Epithelial cell of proximal tubule (primary cell): ENCODE measurements at regions not wholly inside any gene's neighbourhood (a gene's known extent, or its start where the extent isn't known, plus 50 kb on each side); places are given as distances from the start of the nearest gene placed in this dataset.
"Not testable (repeated sequence)": the region's sequence is repeated elsewhere in the genome, so short reads cannot be mapped to it uniquely, and the experiment has no call there.

Experiments
- DNase-seq: peaks from one replicate; pipeline ENCODE4 v3.0.0-alpha.2; 2011; ENCODE audit warnings: low read depth
- H3K4me3 ChIP-seq: 2 replicates; pipeline ENCODE4 v1.5.1; 2011; ENCODE audit warnings: low read depth, mild to moderate bottlenecking, low read length
- TF ChIP-seq, protein P1 (sequence below): conservative IDR thresholded peaks from 2 replicates; pipeline ENCODE4 v1.5.1; 2012; ENCODE audit warnings: low read depth, mild to moderate bottlenecking, low read length

DNA sequence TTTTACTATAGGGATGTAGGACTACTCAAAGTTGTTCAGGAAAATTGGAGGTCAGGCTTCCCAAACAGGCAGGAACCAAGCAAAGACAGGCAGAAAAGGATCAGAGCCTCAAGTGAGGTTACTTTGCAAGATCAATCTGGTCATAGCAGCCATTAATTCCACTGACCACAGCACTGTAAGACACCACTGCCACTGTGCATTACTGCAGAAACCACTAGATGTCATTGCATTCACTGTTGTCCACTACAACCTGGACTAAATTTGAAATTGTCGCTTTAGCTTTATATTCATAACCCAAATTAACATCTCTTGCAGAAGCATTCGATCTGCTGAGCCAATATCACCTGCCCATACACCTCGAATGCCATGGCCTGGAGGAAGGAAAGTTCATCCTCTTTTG lies 126.9 kb upstream of the UFL1 start:
- TF ChIP-seq, protein P1, sequence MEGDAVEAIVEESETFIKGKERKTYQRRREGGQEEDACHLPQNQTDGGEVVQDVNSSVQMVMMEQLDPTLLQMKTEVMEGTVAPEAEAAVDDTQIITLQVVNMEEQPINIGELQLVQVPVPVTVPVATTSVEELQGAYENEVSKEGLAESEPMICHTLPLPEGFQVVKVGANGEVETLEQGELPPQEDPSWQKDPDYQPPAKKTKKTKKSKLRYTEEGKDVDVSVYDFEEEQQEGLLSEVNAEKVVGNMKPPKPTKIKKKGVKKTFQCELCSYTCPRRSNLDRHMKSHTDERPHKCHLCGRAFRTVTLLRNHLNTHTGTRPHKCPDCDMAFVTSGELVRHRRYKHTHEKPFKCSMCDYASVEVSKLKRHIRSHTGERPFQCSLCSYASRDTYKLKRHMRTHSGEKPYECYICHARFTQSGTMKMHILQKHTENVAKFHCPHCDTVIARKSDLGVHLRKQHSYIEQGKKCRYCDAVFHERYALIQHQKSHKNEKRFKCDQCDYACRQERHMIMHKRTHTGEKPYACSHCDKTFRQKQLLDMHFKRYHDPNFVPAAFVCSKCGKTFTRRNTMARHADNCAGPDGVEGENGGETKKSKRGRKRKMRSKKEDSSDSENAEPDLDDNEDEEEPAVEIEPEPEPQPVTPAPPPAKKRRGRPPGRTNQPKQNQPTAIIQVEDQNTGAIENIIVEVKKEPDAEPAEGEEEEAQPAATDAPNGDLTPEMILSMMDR: peak; percentile 65
- H3K4me3 ChIP-seq: no peak overlapping the region
- DNase-seq: no peak

DNA sequence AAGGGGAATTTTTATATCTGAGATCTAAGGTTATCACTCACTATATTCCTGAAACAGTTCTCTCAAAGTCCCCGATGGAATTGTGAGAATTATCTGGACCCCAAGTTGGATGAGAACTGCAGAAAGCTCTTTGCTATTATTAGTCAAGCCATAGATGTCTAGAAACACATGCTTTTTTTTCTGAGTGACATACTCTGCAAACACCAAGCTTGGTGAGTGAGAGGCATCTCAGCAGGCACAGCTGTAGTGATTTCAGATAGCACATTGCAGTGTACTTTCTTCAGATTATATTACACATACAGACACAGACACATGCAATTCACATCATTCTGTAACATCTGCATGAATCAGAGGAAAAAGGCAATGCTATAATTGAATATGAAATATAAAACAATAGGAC lies 111.1 kb upstream of the UFL1 start:
- H3K4me3 ChIP-seq: no peak overlapping the region
- DNase-seq: no peak
- TF ChIP-seq, protein P1: no peak

DNA sequence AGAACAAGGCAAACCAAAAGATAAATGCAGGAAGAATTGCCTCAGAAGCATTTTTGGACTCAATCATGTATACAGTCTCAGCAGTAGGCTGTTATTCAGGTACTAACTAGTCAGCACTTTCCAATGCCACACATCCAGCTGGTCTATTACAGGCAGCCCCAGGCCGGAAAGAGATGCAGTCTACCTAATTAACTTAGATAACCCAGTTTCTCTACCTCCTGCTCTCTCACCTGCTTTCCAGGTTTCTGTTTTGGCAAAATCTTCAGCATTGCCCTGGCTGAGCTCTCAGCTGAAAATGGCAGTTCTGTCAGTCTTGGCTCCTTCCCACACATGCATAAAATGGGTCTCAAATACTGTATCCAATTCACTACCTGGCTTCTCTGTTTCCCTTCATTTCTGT lies 101.3 kb upstream of the UFL1 start:
- H3K4me3 ChIP-seq: no peak overlapping the region
- no peak for DNase-seq
- TF ChIP-seq, protein P1: no peak

DNA sequence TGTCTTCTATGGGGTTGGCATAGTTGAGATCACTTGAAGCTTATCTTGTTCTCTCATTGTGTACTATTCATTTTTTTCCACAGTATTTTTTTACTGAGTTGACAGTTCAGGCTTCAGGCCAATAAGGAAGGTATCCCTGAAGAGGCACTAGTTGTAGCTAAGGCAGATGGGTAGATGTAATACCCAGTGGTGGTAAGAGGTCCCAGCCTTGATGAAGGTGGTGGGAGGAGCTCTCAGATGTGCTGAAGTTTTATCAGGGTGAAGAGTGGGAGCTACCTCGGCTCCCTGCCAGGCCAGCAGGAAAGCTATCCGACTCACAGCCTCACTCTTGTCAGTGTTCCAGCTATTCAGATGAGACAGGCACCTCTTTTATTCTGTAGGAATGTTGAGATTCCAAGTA lies 87.7 kb upstream of the UFL1 start:
- TF ChIP-seq, protein P1: no peak
- DNase-seq: no peak
- H3K4me3 ChIP-seq: no peak overlapping the region

DNA sequence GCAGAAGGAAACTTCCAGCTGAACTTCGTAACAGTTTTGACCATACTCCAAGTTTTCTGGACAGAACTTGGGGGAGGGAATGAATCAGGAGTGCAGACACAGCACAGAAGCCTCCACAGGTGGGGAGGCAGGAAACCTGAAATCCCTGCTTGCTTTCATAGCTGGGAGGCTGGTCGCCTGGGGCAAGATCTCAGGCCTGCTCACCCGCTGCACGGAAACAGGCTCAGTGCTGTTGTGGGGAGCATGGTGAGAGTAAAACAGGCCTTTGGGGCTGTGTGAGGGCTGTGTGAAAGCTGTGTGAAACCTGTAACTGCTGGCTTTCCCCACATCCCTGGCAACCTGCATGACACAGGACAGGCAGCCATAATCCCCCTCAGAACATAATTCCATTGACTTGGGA lies 85.2 kb upstream of the UFL1 start:
- TF ChIP-seq, protein P1: no peak
- DNase-seq: no peak

DNA sequence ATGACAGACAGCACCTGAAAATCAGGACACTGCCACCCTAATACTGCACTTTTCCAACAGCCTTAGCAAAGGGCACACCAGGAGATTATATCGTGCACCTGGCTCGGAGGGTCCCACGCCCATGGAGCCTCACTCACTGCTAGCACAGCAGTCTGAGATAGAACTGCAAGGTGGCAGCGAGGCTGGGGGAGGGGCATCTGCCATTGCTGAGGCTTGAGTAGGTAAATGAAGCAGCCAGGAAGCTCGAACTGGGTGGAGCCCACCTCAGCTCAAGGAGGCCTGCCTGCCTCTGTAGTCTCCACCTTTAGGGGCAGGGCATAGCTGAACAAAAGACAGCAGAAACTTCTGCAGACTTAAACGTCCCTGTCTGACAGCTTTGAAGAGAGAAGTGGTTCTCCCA lies 84.4 kb upstream of the UFL1 start:
- DNase-seq, H3K4me3 ChIP-seq: not testable (repeated sequence)

More for the DNA sequence above, 85.2 kb upstream of the UFL1 start:
- H3K4me3 ChIP-seq: no peak overlapping the region

DNA sequence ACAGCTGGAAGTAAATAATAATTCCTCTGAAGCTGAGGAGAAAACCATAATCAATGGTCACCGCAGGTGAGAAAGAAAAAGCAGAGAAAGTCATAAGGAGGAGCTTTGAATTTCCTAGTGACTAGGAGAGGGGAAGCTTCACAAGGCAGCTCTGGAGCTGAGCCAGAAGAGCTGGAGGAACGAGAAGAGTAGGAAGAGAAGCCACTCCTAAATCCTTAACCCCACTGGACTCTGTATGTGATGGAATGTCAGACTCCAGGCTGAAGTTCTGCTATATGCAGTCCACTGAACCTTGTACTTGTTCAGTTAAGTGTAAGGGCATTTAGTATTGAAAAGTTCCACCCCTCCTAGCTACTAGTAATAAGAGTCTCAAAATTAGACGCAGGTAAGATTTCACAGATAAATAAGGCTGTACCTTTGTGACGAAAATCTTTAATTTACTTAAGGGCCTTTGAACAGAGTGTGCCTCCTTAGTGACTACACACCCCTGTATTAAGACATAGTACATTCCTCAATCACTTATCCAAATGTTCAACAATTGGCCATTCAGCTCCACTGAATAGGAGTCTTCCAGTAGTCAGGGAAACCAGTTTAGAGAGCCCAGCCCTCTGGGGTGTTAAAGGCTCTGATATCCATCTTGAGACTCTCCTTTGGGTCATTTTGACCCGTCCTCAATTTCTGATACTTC lies 71.4 kb upstream of the UFL1 start:
- no peak for DNase-seq

More for the DNA sequence above, 71.4 kb upstream of the UFL1 start:
- no peak overlapping the region for H3K4me3 ChIP-seq
- TF ChIP-seq, protein P1: no peak
